CD8-positive, alpha-beta memory T cell (primary cell): ENCODE measurements at regions not wholly inside any gene's neighbourhood (a gene's known extent, or its start where the extent isn't known, plus 50 kb on each side); places are given as distances from the start of the nearest gene placed in this dataset.

Source experiments
- CTCF ChIA-PET: fragments of 350-600 bp; sonication (Branson Sonifier 250); formaldehyde crosslinking; loops from one replicate; lab custom pipeline; 2021; ENCODE audit warnings: antibody characterized with exemption; lab: Charles Lee
- POLR2A ChIA-PET: fragments of 350-600 bp; sonication (Branson Sonifier 250); formaldehyde crosslinking; loops from one replicate; lab custom pipeline; 2021; ENCODE audit warnings: antibody characterized with exemption; lab: Charles Lee
- DNase-seq, 5 donors: peaks; one replicate each; pipeline versions ENCODE4 v3.0.0 to v3.0.0-alpha.2; 2020 to 2022; ENCODE audit warnings: mixed read lengths in 1 of 5
- H3K27ac ChIP-seq: one replicate; pipeline ENCODE4 v1.7.0; 2013; ENCODE audit warnings: low read depth, mild to moderate bottlenecking, low read length, moderate library complexity
- H3K27me3 ChIP-seq: 2 replicates; pipeline ENCODE4 v1.7.0; 2013; ENCODE audit warnings: low read length, mild to moderate bottlenecking; ENCODE audit not compliant: insufficient read depth, poor library complexity, severe bottlenecking
- H3K36me3 ChIP-seq: 2 replicates; pipeline ENCODE4 v1.7.0; 2013; ENCODE audit warnings: mild to moderate bottlenecking, low read length, moderate library complexity; ENCODE audit not compliant: insufficient read depth
- H3K4me1 ChIP-seq: 2 replicates; pipeline ENCODE4 v1.7.0; 2013; ENCODE audit warnings: mild to moderate bottlenecking, low read length, moderate library complexity; ENCODE audit not compliant: insufficient read depth
- H3K4me3 ChIP-seq: 2 replicates; pipeline ENCODE4 v1.7.0; 2013; ENCODE audit warnings: mild to moderate bottlenecking, low read length
- H3K9me3 ChIP-seq: 2 replicates; pipeline ENCODE4 v1.7.0; 2013; ENCODE audit warnings: mild to moderate bottlenecking, low read length
- H3K27ac Mint-ChIP-seq, 8 donors: one replicate each; pipeline ENCODE4 v1.8.0; 2020 to 2021; ENCODE audit warnings: mixed read lengths in 8 of 8, mild to moderate bottlenecking in 6 of 8, inconsistent platforms in 3 of 8, moderate library complexity in 3 of 8
- H3K27me3 Mint-ChIP-seq, 2 donors: one replicate each; pipeline ENCODE4 v1.8.0; 2020 to 2021; ENCODE audit warnings: mixed read lengths in 2 of 2, mild to moderate bottlenecking in 1 of 2, moderate library complexity in 1 of 2
- H3K36me3 Mint-ChIP-seq, 3 donors: one replicate each; pipeline ENCODE4 v1.8.0; 2020 to 2021; ENCODE audit warnings: mixed read lengths in 3 of 3, inconsistent platforms in 1 of 3, mild to moderate bottlenecking in 1 of 3
- H3K4me1 Mint-ChIP-seq, 3 donors: one replicate each; pipeline ENCODE4 v1.8.0; 2020 to 2021; ENCODE audit warnings: mixed read lengths in 3 of 3, inconsistent platforms in 1 of 3, mild to moderate bottlenecking in 1 of 3
- H3K4me3 Mint-ChIP-seq, 7 donors: one replicate each; pipeline ENCODE4 v1.8.0; 2020 to 2021; ENCODE audit warnings: mixed read lengths in 7 of 7, mild to moderate bottlenecking in 6 of 7, moderate library complexity in 4 of 7, inconsistent platforms in 2 of 7
- H3K9me3 Mint-ChIP-seq, 5 donors: one replicate each; pipeline ENCODE4 v1.8.0; 2020 to 2022; ENCODE audit warnings: mixed read lengths in 5 of 5, mild to moderate bottlenecking in 3 of 5, moderate library complexity in 2 of 5, inconsistent platforms in 1 of 5

- no peaks in the 10 kb centered on the region for H3K9me3 ChIP-seq
- peaks cover 0 to 5% (median 2%) of the 10 kb centered on the region in 5 donors for H3K9me3 Mint-ChIP-seq
- no peak overlapping the region for H3K27ac Mint-ChIP-seq
- H3K27me3 Mint-ChIP-seq = no peaks in the 10 kb centered on the region
- DNase-seq = no peak
- H3K4me1 Mint-ChIP-seq = no peaks in the 10 kb centered on the region
- H3K4me3 ChIP-seq = no peak overlapping the region
- H3K36me3 Mint-ChIP-seq = no peaks in the 10 kb centered on the region
- H3K27me3 ChIP-seq = no peaks in the 10 kb centered on the region
- no peaks in the 10 kb centered on the region for H3K36me3 ChIP-seq
- no peaks in the 10 kb centered on the region for H3K4me1 ChIP-seq
- H3K4me3 Mint-ChIP-seq = no peak overlapping the region
- ChIA-PET POLR2A (no interaction called here), CTCF (no interaction called here)
- H3K27ac ChIP-seq = no peak overlapping the region
These were observed 404.6 kb upstream of the BRINP1 start for GRCh38 chr9:119773823-119774222.

- no peak overlapping the region for H3K4me3 Mint-ChIP-seq
- Histone ChIP-seq H3K9me3 (no peaks in the 10 kb centered on the region), H3K4me1 (no peaks in the 10 kb centered on the region), H3K27ac (no peak overlapping the region), H3K27me3 (no peaks in the 10 kb centered on the region), H3K4me3 (no peak overlapping the region), H3K36me3 (no peaks in the 10 kb centered on the region)
- ChIA-PET CTCF (no interaction called here), POLR2A (no interaction called here)
- no peak overlapping the region for H3K27ac Mint-ChIP-seq
- no peaks in the 10 kb centered on the region for H3K27me3 Mint-ChIP-seq
- no peaks in the 10 kb centered on the region for H3K36me3 Mint-ChIP-seq
- no peak for DNase-seq
- peaks cover 0 to 7% (median 2%) of the 10 kb centered on the region in 5 donors for H3K9me3 Mint-ChIP-seq
- no peaks in the 10 kb centered on the region for H3K4me1 Mint-ChIP-seq
These were observed 402.1 kb upstream of the BRINP1 start for GRCh38 chr9:119771341-119771740.

- Mint-ChIP-seq H3K9me3 (peaks cover 0 to 3% (median 2%) of the 10 kb centered on the region in 5 donors), H3K27me3 (no peaks in the 10 kb centered on the region), H3K36me3 (no peaks in the 10 kb centered on the region), H3K27ac (no peak overlapping the region), H3K4me3 (no peak overlapping the region), H3K4me1 (no peaks in the 10 kb centered on the region)
- no peaks in the 10 kb centered on the region for H3K4me1 ChIP-seq
- no peaks in the 10 kb centered on the region for H3K27me3 ChIP-seq
- H3K9me3 ChIP-seq = no peaks in the 10 kb centered on the region
- no peak overlapping the region for H3K27ac ChIP-seq
- no peaks in the 10 kb centered on the region for H3K36me3 ChIP-seq
- DNase-seq = no peak
- ChIA-PET CTCF (no interaction called here), POLR2A (no interaction called here)
- no peak overlapping the region for H3K4me3 ChIP-seq
These were observed 399.0 kb upstream of the BRINP1 start for GRCh38 chr9:119768266-119768665.

- no peaks in the 10 kb centered on the region for H3K36me3 Mint-ChIP-seq
- no peak overlapping the region for H3K27ac Mint-ChIP-seq
- Histone ChIP-seq H3K4me3 (no peak overlapping the region), H3K27me3 (no peaks in the 10 kb centered on the region), H3K4me1 (no peaks in the 10 kb centered on the region), H3K9me3 (no peaks in the 10 kb centered on the region), H3K36me3 (no peaks in the 10 kb centered on the region), H3K27ac (no peak overlapping the region)
- H3K4me1 Mint-ChIP-seq = no peaks in the 10 kb centered on the region
- no peak overlapping the region for H3K4me3 Mint-ChIP-seq
- ChIA-PET POLR2A (no interaction called here), CTCF (no interaction called here)
- peaks cover 0 to 3% (median 0%) of the 10 kb centered on the region in 5 donors for H3K9me3 Mint-ChIP-seq
- no peak for DNase-seq
- H3K27me3 Mint-ChIP-seq = no peaks in the 10 kb centered on the region
These were observed 396.5 kb upstream of the BRINP1 start for GRCh38 chr9:119765632-119766175.

- H3K36me3 Mint-ChIP-seq = peaks cover 0 to 3% (median 0%) of the 10 kb centered on the region in 3 donors
- H3K4me3 ChIP-seq = no peak overlapping the region
- H3K9me3 Mint-ChIP-seq = peaks cover 0 to 8% (median 7%) of the 10 kb centered on the region in 5 donors
- H3K4me1 ChIP-seq = no peaks in the 10 kb centered on the region
- CTCF ChIA-PET = no interaction called here
- no peak for DNase-seq
- H3K9me3 ChIP-seq = no peaks in the 10 kb centered on the region
- POLR2A ChIA-PET = no interaction called here
- no peak overlapping the region for H3K27ac Mint-ChIP-seq
- H3K4me1 Mint-ChIP-seq = no peaks in the 10 kb centered on the region
- no peak overlapping the region for H3K27ac ChIP-seq
- H3K27me3 Mint-ChIP-seq = peaks cover 0 to 6% of the 10 kb centered on the region in 2 donors
- H3K4me3 Mint-ChIP-seq = no peak overlapping the region
- no peaks in the 10 kb centered on the region for H3K36me3 ChIP-seq
- no peaks in the 10 kb centered on the region for H3K27me3 ChIP-seq
These were observed 394.0 kb upstream of the BRINP1 start for GRCh38 chr9:119763260-119763659.

GRCh38 chr9:119761812-119762211 is 392.6 kb upstream of the BRINP1 start:
- no peak overlapping the region for H3K4me3 Mint-ChIP-seq
- no peak overlapping the region for H3K4me3 ChIP-seq
- no peaks in the 10 kb centered on the region for H3K4me1 ChIP-seq
- peaks cover 2 to 11% (median 7%) of the 10 kb centered on the region in 5 donors for H3K9me3 Mint-ChIP-seq
- H3K27me3 ChIP-seq = no peaks in the 10 kb centered on the region
- no peak overlapping the region for H3K27ac Mint-ChIP-seq
- POLR2A ChIA-PET = no interaction called here
- H3K9me3 ChIP-seq = no peaks in the 10 kb centered on the region
- peaks cover 3 to 6% of the 10 kb centered on the region in 2 donors for H3K27me3 Mint-ChIP-seq
- H3K4me1 Mint-ChIP-seq = no peaks in the 10 kb centered on the region
- H3K36me3 Mint-ChIP-seq = peaks cover 0 to 3% (median 0%) of the 10 kb centered on the region in 3 donors
- CTCF ChIA-PET = no interaction called here
- H3K36me3 ChIP-seq = no peaks in the 10 kb centered on the region
- H3K27ac ChIP-seq = no peak overlapping the region
- no peak for DNase-seq

- ChIA-PET CTCF (no interaction called here), POLR2A (no interaction called here)
- peaks cover 0 to 3% (median 0%) of the 10 kb centered on the region in 3 donors for H3K36me3 Mint-ChIP-seq
- no peak overlapping the region for H3K4me3 ChIP-seq
- no peak for DNase-seq
- peaks cover 2 to 8% (median 5%) of the 10 kb centered on the region in 5 donors for H3K9me3 Mint-ChIP-seq
- H3K9me3 ChIP-seq = no peaks in the 10 kb centered on the region
- no peak overlapping the region for H3K27ac ChIP-seq
- no peaks in the 10 kb centered on the region for H3K4me1 Mint-ChIP-seq
- H3K4me1 ChIP-seq = no peaks in the 10 kb centered on the region
- no peak overlapping the region for H3K27ac Mint-ChIP-seq
- H3K36me3 ChIP-seq = no peaks in the 10 kb centered on the region
- no peaks in the 10 kb centered on the region for H3K27me3 ChIP-seq
- H3K27me3 Mint-ChIP-seq = peaks cover 3 to 6% of the 10 kb centered on the region in 2 donors
- H3K4me3 Mint-ChIP-seq = no peak overlapping the region
These were observed 389.8 kb upstream of the BRINP1 start for GRCh38 chr9:119758990-119759389.

GRCh38 chr9:119758241-119758640 is 389.0 kb upstream of the BRINP1 start:
- ChIA-PET POLR2A (no interaction called here), CTCF (no interaction called here)
- Histone ChIP-seq H3K27ac (no peak overlapping the region), H3K4me1 (no peaks in the 10 kb centered on the region), H3K27me3 (no peaks in the 10 kb centered on the region), H3K4me3 (no peak overlapping the region), H3K9me3 (no peaks in the 10 kb centered on the region), H3K36me3 (no peaks in the 10 kb centered on the region)
- peaks cover 0 to 3% (median 0%) of the 10 kb centered on the region in 3 donors for H3K36me3 Mint-ChIP-seq
- no peak for DNase-seq
- peaks cover 3 to 6% of the 10 kb centered on the region in 2 donors for H3K27me3 Mint-ChIP-seq
- H3K4me1 Mint-ChIP-seq = no peaks in the 10 kb centered on the region
- no peak overlapping the region for H3K27ac Mint-ChIP-seq
- H3K9me3 Mint-ChIP-seq = peaks cover 2 to 8% (median 5%) of the 10 kb centered on the region in 5 donors
- H3K4me3 Mint-ChIP-seq = no peak overlapping the region
